ENCODE measurements at regions not wholly inside any gene's neighbourhood (a gene's known extent, or its start where the extent isn't known, plus 50 kb on each side); places are given as distances from the start of the nearest gene placed in this dataset.

DNA sequence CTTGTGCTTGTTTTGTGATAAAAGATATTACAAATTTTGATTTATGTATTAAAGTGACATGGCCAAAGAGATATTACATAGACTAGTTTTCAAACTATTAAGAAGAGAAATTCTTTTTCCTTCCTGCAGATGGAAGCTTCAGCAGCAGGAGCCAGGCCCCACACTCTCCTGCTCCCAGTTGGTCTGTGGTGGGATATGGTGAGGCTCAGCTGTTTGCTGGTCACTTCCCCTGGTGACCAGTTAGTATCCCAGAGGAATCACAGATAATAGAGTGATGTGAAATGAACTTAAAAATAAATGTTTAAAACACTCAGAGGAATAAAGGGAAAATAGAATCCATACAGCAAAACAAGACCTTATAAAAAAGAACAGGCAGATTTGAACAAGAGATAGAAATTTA, 154.7 kb downstream of the KTN1 start:
- DNase-seq (ENCODE audit: low spot score), result no peak
- intact Hi-C loops (cut with DNase I), result no loop called here

DNA sequence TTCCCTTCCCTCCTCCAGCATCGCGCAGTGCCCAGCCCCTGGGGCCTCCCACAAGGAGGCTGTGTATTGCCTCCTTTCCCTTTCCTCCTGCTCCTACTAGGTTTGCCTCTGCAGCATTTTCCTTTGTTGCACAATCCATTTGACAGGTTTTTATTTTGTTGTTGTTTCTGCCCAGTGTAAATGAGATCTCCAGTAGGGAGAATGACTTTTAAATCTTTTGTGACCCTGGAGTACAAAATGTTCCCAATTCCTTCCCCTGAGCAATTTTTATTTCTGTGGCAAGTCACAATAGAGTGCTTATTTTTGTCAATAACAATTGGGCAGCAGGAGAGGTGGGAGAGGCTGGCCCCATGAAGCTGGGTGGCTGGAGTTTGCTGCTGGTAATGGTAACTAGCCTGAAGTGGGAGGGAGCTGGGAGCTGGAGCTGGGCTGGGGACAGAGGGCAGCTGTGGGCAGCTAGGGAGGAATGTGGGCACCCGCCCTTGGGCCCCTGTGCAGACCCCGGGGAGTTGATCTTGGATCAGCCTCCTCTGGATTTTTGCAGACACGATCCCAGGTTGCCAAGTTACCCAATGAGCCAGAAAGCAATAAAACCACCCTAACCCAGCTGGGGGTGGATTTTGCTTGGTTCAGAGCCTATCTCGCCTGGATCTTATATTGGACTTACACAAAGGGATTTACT, 160.1 kb downstream of the KTN1 start:
- intact Hi-C loops (cut with DNase I), result no loop called here
- no peak for DNase-seq (ENCODE audit: low spot score)

DNA sequence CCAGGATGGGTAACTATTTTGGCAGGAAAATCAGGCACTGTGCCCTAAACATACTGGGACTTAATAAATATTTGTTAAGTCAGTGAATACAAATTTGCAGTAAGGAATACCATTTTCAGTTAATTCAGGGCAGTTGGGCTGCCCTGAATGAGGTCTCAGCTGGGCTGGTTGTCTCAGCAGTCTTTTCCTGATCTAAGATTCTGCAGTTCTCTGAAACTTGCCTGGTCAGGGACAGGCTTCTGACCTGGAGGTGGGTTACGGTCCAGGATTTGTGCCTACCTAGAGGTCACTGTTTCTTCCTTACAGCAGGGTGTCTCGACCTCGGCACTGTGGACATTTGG, 160.6 kb downstream of the KTN1 start:
- intact Hi-C loops (cut with DNase I), result no loop called here
- DNase-seq (ENCODE audit: low spot score), result no peak

DNA sequence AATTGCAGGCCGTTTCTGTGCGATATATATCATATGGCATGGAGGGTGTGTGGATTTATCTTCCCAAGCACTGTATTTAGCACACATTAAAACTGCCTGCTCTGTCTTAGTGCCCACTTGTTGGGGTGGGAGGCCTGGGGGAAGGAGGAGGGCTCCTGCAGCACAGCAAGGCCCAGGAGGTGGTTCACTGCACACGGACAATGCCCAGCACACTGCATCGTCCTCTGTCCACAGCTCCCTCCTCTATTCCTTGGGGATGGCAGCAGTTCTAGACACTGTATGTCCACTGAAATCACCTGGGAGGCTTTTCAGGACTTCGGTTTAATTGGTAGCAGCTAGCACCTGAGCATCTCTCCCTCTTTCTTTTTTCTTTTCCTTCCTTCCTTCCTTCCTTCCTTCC, 161.2 kb downstream of the KTN1 start:
- DNase-seq (ENCODE audit: low spot score), result no peak
- intact Hi-C loops (cut with DNase I), result no loop called here

DNA sequence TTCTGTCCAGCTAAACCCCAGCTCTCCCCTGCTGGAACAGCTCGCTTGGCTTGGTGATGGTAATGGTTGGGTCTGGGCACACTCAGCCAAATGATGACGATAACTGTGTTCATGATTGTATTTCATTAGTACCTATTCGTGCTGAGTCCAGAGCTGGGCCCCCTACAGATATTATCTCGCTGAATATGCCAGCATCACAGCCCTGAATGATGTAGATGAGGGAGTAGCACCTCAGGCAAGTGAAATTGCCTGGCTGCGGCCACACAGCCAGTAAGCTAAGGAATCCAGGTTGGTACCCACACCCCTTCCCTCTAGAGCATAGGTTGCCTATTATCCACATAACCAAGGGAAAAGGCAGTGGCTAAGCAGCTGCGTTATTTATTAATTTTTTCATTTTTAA, 163.5 kb downstream of the KTN1 start:
- no peak for DNase-seq (ENCODE audit: low spot score)
- intact Hi-C loops (cut with DNase I), result no loop called here

DNA sequence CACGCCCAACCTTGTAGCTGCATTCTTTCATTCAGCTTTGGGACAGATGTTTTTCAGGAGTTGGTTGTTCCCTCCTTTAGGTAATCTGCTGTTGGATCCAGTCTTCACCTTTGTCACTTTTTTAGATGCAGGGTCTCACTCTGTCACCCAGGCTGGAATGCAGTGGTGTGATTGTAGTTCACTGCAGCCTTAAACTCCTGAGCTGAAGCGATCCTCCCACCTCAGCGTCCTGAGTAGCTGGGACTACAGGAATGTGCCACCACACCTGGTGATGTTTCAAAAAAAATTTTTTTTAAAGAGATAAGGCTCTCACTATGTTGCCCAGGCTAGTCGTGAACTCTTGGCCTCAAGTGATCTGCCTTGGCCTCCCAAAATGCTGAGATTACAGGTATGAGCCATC, 164.3 kb downstream of the KTN1 start:
- intact Hi-C loops (cut with DNase I), result no loop called here
- no peak for DNase-seq (ENCODE audit: low spot score)

DNA sequence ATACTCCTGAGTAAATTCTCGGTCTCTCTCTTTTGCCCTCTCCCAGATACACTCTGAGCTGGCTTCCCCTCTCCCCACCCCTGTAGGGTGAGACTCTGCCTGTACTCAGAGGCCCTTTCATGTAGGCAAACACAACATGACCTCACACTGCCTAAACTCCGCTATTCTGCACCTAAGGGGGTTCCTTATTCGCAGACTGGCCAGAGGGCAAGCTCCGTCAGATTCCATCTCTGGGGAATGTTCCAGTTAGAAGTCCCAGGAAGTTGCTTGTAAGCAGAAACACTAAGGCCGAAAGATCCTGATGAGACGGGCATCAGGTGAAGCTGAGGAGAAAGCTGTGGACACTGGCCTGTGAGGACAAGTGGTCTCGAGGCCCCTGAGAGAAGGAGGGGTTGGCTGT, 165.9 kb downstream of the KTN1 start:
- no peak for DNase-seq (ENCODE audit: low spot score)
- intact Hi-C loops (cut with DNase I), result no loop called here

DNA sequence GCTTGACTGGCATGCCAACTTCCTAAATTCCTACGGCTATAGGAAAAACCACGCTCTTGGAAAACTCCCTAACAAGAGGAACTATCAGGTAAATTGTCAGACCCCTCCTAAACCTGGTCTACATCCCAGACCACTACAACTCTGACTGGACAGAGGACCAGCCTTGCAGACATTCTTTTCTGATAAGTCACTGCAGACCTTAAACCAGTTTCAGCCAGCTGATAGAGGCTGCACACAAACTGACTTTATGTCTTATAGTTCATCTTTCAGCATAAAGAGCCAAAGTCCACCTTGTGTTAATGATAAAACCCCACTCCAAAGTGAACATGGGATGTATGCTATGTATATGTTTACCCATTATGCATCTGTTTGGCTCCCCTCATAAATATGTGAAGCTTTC, 166.6 kb downstream of the KTN1 start:
- intact Hi-C loops (cut with DNase I), result no loop called here
- no peak for DNase-seq (ENCODE audit: low spot score)

DNA sequence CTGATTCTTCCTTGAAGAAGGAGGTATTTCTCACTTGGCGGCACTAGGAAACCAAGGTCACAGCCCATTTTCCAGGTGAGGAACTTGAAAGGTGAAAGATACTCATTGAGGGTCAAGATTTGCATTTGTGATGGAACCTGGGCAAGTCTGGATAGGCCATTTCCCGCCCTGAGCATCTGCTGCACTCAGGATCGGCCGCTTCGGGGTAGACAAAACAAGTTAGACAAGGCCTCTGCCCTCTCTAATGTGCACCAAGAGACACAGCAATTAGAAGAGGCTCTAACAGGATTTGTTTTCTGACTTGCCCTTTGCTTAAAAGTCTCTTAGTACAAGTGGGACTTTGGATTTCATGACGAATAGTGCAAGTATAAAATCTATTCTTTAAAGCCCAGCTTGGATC, 167.2 kb downstream of the KTN1 start:
- no peak for DNase-seq (ENCODE audit: low spot score)
- intact Hi-C loops (cut with DNase I), result no loop called here

DNA sequence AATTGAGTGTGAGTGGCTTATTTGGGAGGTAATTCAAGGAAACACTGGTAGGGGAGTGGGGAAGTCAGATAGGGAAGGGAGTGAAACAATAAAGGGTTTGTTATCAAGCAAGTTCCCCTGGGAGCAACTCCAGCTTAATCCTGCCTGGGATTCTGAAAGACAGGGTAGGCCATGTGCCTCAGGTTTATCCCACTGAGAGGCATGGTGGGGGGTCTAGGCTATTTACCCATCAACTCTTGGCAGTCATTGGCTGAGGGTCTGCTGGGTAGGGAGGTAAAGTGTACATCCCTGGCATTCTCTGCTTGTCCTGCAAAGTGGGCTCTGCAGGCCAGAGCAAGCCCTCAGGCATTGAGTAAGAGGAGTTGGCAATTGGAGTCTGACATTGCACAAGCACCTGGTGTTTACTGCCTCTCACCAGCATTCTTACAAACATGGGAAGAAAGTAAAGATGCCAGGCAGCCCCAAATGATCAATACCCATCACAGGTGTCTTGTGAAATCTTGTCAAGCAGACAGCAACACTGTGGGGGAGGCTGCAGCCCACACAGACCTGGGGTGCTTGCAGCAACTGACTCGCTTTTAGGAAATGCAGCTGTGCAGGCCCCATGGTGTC, 169.3 kb downstream of the KTN1 start:
- intact Hi-C loops (cut with DNase I), result no loop called here
- DNase-seq (ENCODE audit: low spot score), result no peak

DNA sequence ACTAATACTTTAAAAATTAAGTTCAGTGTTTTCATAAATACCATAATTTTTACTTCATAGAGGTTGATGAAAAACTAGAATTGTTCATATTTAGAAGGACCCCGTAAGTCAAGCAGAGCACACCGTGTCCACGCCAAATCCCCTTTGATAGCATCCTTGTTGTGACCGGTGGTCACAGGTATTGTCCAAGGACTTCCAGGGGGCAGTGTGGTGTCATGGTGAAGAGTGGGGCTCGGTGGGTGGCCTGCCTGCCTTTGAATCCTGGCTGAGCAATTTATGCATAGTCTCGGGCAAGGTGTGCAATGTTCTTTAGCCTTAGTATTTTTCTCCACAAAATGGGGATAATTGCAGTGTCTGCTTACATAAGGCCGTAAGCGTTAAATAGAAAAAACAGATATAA, 169.9 kb downstream of the KTN1 start:
- DNase-seq (ENCODE audit: low spot score), result no peak
- intact Hi-C loops (cut with DNase I), result no loop called here

DNA sequence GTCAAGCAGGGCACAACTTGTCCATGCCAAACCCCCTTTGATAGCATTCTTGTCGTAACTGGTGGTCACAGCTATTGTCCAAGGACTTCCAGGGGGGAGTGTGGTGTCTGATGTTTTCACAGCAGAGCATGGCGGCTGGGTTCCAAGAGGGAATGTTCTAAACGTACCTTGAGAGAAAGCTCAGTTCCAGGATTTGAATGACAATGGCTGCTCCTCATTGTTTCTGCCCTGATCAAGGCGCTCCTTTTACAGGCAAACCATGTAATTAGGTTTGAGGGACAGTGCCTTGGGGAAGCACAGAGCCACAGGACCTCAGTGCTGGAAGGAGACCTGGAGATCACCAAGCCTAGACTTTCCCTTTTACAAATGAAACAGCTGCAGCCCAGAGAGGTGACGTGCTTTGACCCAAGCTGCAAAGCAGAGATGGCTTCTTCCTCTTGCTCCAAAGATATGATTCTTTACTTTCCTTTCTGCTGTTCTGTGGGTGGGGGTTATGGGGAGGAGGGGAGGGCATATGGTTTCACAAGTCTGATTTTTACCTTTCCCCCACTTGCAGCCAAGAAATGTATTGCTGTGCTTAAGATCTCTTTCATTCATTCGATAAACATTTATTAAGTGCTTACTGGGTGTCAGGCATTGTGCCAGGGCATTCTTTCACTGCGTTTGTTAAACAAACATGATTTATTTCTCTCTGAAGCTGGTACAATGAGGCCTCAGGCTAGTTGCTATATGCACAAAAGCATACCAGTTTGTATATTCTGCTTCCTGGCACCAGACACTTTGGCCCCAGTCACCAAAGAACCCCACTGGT, 172.8 kb downstream of the KTN1 start:
- intact Hi-C loops (cut with DNase I), result no loop called here
- no peak for DNase-seq (ENCODE audit: low spot score)

DNA sequence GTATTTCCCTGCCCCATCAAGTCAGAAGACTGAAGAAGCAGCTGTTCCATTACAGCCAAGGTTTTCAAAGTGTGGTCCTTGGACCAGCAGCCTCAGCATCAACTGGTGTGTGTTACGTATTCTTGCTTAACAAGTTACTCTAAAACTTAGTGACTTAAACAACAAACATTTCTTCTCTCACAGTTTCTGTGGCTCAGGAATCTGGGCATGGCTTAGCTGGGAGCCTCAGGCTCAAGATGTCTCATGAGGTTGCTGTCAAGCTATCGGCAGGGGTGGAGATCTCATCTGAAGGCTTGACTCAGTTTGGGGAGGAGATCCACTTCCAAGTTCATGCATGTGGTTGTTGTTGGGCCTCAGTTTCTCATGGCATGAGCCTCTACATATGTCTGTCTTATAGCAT, 174.5 kb downstream of the KTN1 start:
- intact Hi-C loops (cut with DNase I), result no loop called here

DNA sequence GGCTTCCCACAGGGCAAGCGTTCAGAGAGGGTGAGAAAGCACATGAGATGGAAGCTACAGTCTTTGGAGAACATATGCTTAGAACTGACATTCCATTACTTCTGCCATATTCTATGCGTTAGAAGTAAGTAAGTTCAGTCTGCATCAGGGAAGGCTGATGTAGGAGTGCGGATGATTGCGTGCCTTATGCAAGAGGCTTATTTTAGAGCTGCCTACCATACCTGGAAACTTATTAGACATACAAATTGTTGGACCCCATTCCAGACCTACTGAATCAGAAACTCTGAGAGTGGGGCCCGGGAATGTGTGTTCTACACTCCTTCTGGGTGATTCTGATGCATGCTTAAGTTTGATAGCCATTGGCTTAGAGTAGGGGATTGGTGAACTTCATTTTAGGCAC, 174.9 kb downstream of the KTN1 start:
- no peak for DNase-seq (ENCODE audit: low spot score)
- intact Hi-C loops (cut with DNase I), result no loop called here

More for the DNA sequence above, 174.5 kb downstream of the KTN1 start:
- DNase-seq (ENCODE audit: low spot score), result no peak

DNA sequence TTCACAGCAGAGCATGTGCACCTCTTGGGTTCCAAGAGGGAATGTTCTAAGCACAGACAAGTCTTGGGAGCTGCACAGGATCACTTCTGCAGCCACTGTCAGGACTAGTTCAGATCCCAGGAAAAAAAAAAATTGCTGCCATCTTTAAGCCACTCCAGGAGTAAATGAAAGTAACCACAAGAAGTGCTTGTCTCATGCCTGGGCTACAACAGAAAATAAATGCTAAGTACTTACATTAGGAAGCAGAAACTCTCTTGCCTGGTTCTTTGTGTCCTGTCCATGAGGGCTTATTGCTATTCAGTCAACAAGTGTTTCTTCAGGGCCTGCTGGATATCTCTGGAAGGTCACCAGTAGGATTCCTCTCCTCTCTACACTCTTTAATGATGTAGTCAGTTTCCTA, 176.1 kb downstream of the KTN1 start:
- no peak for DNase-seq (ENCODE audit: low spot score)
- intact Hi-C loops (cut with DNase I), result no loop called here

DNA sequence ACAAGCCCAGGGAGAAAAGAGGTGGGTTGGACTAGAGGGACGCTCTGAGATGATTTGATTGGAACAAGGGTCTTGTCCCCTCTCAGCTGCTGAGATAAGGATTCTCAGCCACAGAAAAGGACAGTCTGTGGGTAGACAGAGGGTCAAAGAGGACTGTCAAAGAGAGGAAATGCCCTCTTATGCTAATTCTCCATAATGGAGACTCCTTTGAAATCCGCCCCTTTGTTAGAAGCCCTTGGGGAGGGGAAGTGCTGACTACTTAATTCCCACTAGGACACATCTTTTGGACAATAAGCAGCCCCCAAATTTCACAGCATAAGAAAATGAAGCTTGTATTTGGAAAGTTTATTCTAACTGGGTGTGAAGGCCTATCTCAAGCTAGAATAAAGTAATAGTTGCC, 176.6 kb downstream of the KTN1 start:
- DNase-seq (ENCODE audit: low spot score), result no peak
- intact Hi-C loops (cut with DNase I), result no loop called here

DNA sequence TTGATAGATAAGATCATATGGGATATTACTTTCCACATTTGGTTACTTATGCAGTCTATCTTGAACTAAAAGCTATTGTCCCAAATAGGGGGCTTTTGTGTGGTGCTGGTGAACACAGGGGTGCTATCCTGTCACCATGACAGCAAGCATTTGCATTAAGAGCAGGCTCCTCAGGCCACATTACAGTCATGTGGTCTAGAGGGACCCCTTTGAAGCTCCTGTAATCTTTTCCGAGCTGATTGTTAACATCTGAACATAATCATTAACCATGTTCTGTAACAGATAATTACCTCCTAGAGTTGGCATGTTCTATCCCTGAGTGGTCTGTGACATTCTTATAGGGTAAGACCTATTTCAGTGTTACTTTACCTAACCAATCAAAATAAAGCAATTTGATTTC, 178.8 kb downstream of the KTN1 start:
- DNase-seq (ENCODE audit: low spot score), result no peak
- intact Hi-C loops (cut with DNase I), result no loop called here

DNA sequence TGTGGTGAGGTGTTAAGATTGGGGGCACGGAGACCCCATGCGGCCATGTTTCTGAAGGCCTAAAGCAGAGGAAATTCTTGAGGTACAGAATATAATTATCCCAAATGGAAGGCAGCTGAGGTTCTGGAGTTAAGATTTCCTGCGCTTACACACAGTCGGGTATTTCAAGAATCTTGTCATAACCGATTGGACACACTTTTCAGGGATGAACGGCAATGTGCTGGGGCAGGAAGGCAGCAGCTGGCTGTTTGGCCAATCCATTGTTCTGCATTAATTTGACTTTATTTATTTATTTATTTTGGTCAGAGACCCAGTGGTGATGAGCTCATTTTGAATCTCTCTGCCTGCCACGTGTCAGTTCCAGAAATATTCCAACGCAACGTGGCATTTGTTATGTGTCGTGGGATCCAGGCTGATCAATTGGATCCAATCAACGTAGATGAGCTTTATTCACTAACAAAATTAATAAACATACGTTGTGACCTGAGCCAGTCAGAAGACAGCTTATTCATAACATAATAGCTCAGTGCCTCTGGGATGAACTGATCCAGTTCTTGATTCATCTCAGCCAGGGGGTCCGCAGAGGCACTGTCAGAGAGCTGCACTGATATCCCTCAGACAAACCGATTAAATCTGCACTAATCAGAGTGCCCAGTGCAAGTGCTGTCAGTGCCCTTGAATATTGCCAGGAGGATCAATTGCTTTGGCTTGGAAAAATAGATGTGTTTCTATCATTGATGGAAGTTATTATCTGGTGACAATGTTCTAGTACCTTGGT, 181.0 kb downstream of the KTN1 start:
- DNase-seq (ENCODE audit: low spot score), result no peak
- intact Hi-C loops (cut with DNase I), result no loop called here

DNA sequence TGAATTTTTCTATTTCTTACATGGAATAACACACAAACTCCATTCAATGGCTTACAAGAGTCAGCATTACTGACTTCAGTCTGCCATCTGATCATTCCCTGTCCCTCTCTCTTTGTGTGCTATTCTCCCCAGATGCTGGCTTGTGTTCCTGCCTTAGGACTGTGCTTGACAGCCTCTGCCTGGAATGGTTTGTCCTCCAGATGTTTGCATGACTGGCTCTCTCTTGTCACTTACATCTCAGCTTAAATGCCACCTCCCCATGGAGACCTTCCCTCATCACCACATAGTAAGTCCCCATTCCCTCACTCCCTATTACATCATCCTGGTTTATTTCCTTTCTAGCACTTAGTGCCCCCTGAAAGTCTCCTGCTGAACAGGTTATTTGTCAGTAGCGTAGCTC, 181.6 kb downstream of the KTN1 start:
- intact Hi-C loops (cut with DNase I), result no loop called here
- no peak for DNase-seq (ENCODE audit: low spot score)

DNA sequence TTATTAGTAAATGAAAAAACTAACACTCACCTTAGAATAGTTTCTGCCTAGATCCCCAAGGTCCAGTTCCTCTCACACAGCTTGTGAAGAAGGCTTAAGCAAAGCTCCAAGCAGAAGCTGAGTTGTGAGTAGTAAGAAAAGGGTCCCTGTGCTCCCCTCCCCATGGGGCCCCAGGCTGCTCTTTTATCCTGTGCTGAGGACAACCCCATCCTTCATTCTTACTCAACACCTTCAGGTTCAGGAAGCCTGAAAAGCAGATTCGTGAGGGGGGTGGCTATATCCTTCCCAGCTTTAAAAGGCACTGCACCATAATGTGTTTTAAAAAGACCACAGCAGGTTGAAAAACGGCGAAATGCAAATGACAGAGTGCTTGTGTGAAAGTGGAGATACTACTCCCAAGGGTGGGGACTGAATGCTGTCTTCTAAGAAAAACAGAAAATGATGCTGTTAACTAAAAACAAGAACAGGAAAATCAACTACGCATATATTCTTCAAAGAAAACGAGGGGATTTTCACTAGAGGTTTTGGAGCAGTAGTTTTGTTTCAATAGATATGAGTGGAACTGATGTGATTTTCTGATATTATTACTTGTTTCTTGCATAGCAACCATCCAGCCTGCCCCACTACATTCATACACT, 182.7 kb downstream of the KTN1 start:
- DNase-seq (ENCODE audit: low spot score), result no peak
- intact Hi-C loops (cut with DNase I), result no loop called here
